NCI-H1105 (cell line): ENCODE measurements at regions not wholly inside any gene's neighbourhood (a gene's known extent, or its start where the extent isn't known, plus 50 kb on each side); places are given as distances from the start of the nearest gene placed in this dataset.
A peak's percentile ranks its signal among the peaks of the same experiment; 100 is the strongest.

ENCODE experiments used
- DNase-seq: peaks from one replicate; lab custom pipeline; 2025; lab: John Stamatoyannopoulos, UW

- no peak for DNase-seq
These were observed 367.2 kb downstream of the FIGN start for GRCh38 chr2:163368655-163369054.

GRCh38 chr2:163367825-163368582 lies 367.8 kb downstream of the FIGN start:
- no peak for DNase-seq

- DNase-seq: no peak
These were observed 371.1 kb downstream of the FIGN start for GRCh38 chr2:163364736-163365135.

GRCh38 chr2:163353551-163353950 lies 382.3 kb downstream of the FIGN start:
- no peak for DNase-seq

- DNase-seq: no peak
These were observed 383.8 kb downstream of the FIGN start for GRCh38 chr2:163351966-163352365.

- DNase-seq: no peak
These were observed 384.7 kb downstream of the FIGN start for GRCh38 chr2:163351143-163351542.

GRCh38 chr2:163348857-163349380 lies 386.9 kb downstream of the FIGN start:
- no peak for DNase-seq

GRCh38 chr2:163347982-163348856 lies 387.6 kb downstream of the FIGN start:
- DNase-seq: no peak

- DNase-seq: peak; percentile 27
These were observed 389.8 kb downstream of the FIGN start for GRCh38 chr2:163345795-163346573.

GRCh38 chr2:163343316-163343715 lies 392.5 kb downstream of the FIGN start:
- DNase-seq: no peak

- DNase-seq: no peak
These were observed 394.4 kb downstream of the FIGN start for GRCh38 chr2:163341426-163341825.

GRCh38 chr2:163338270-163338669 lies 397.5 kb downstream of the FIGN start:
- DNase-seq: no peak

GRCh38 chr2:163324677-163325076 lies 411.1 kb downstream of the FIGN start:
- peak; percentile 86 for DNase-seq

- DNase-seq: no peak
These were observed 416.8 kb downstream of the FIGN start for GRCh38 chr2:163319006-163319405.

GRCh38 chr2:163314712-163315111 lies 421.1 kb downstream of the FIGN start:
- no peak for DNase-seq

- DNase-seq: no peak
These were observed 423.1 kb downstream of the FIGN start for GRCh38 chr2:163312713-163313112.

- no peak for DNase-seq
These were observed 429.2 kb downstream of the FIGN start for GRCh38 chr2:163306647-163307046.

- no peak for DNase-seq
These were observed 433.7 kb downstream of the FIGN start for GRCh38 chr2:163302141-163302540.

- DNase-seq: no peak
These were observed 444.0 kb downstream of the FIGN start for GRCh38 chr2:163291790-163292189.

GRCh38 chr2:163281717-163282116 lies 443.1 kb upstream of the KCNH7 start:
- DNase-seq: no peak

- no peak for DNase-seq
These were observed 430.9 kb upstream of the KCNH7 start for GRCh38 chr2:163269374-163270021.

- DNase-seq: no peak
These were observed 428.2 kb upstream of the KCNH7 start for GRCh38 chr2:163266772-163267171.
